GM10266 (cell line): ENCODE measurements at regions not wholly inside any gene's neighbourhood (a gene's known extent, or its start where the extent isn't known, plus 50 kb on each side); places are given as distances from the start of the nearest gene placed in this dataset.
"Not testable (repeated sequence)": the region's sequence is repeated elsewhere in the genome, so short reads cannot be mapped to it uniquely, and the experiment has no call there.

Experiments used
- DNase-seq: peaks from one replicate; pipeline ENCODE4 v3.0.0; 2012; ENCODE audit errors: extremely low spot score
- CTCF ChIP-seq: IDR thresholded peaks from 2 replicates; pipeline ENCODE4 v1.5.1; 2012; ENCODE audit warnings: mild to moderate bottlenecking, low read depth; ENCODE audit not compliant: control insufficient read depth, insufficient read depth; ENCODE audit errors: missing control alignments

- no peak for TF ChIP-seq CTCF
- DNase-seq = no peak
These were observed 353.8 kb upstream of the IZUMO3 start for GRCh38 chr9:24899463-24899862.

DNA sequence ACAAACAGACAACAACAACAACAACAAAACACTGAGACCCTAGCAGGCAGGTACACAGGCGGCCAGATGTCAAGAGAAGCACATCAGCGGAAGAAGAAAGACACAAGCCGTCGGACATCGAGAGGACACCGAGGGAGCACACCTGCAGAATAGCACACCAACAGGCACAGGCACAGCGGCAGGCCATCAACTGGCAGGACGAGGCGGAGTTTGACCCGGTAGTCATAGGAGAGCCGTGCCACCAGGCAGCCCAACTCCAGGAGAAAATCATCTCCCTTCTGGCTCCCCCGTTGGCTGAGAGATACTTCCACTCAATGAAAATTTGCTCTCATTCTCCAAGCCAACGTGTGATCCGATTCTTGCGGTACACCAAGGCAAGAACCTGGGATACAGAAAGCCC is 352.1 kb upstream of the IZUMO3 start:
- no peak for TF ChIP-seq CTCF

GRCh38 chr9:24881361-24881760 is 335.7 kb upstream of the IZUMO3 start:
- DNase-seq = no peak
- TF ChIP-seq CTCF = no peak

More for the DNA sequence above, 352.1 kb upstream of the IZUMO3 start:
- DNase-seq = no peak

DNA sequence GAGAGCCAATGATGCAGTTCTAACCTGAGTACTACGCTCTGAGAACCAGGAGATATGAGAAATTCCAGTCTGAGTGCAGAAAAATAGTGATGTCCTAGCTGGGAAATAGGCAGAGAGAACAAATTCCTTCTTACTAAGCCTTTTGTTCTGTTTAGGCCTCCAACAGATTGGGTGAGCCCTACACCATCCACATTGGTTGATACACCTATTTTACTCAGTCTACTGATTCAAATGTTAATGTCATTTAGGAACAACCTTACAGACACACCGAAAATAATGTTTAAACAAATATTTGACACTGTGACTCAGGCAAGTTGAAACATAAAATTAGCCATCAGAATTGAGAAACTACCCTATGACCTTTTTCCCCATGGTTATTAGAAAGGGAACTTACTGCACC is 333.9 kb upstream of the IZUMO3 start:
- TF ChIP-seq CTCF = no peak
- DNase-seq = no peak

DNA sequence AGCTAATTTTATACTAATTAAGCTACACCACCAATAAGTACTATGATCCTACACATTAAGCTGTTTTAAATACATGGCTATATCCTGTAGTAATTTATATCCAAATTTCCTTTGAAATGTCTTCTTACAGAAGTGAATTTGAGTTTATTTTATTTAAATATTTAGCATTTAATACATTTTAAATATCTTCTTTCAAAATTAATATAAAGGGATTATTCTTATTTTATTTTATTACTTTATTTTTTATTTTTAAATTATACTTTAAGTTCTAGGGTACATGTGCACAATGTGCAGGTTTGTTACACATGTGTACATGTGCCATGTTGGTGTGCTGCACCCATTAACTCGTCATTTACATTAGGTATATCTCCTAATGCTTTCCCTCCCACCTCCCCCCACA is 310.9 kb upstream of the IZUMO3 start:
- DNase-seq = not testable (repeated sequence)

GRCh38 chr9:24846248-24846912 is 300.7 kb upstream of the IZUMO3 start:
- no peak for TF ChIP-seq CTCF
- DNase-seq = peak; percentile 5

GRCh38 chr9:24844217-24844616 is 298.5 kb upstream of the IZUMO3 start:
- DNase-seq = no peak
- TF ChIP-seq CTCF = no peak

- DNase-seq = no peak
These were observed 296.3 kb upstream of the IZUMO3 start for GRCh38 chr9:24841993-24842392.

More at GRCh38 chr9:24841993-24842392, 296.3 kb upstream of the IZUMO3 start:
- no peak for TF ChIP-seq CTCF
